ENCODE measurements at regions not wholly inside any gene's neighbourhood (a gene's known extent, or its start where the extent isn't known, plus 50 kb on each side); places are given as distances from the start of the nearest gene placed in this dataset.

- Histone ChIP-seq H3K27ac (no peak overlapping the region), H3K4me3 (replicated peaks in 1 of 3) (no peak overlapping the region), H3K4me1 (no peaks in the 10 kb centered on the region), H3K9me3 (no peaks in the 10 kb centered on the region), H3K36me3 (no peaks in the 10 kb centered on the region), H3K27me3 (no peaks in the 10 kb centered on the region)
- no peak for DNase-seq
- WGBS, 2 donors, result 90 to 92% methylated on average over 7 of the region's 7 CpGs
- intact Hi-C loops (cut with DNase I), result no loop called here
- TF ChIP-seq POLR2A (IDR thresholded peaks at IDR 0.05) (no peak), CTCF (IDR thresholded peaks at IDR 0.05) (no peak)
Observed at GRCh38 chr12:115085594-115085993, 401.6 kb upstream of the TBX3 start.

GRCh38 chr12:115079760-115080159 is 395.8 kb upstream of the TBX3 start:
- no peak for DNase-seq
- Histone ChIP-seq H3K4me1 (no peaks in the 10 kb centered on the region), H3K9me3 (no peaks in the 10 kb centered on the region), H3K27me3 (no peaks in the 10 kb centered on the region), H3K27ac (no peak overlapping the region), H3K36me3 (no peaks in the 10 kb centered on the region), H3K4me3 (replicated peaks in 1 of 3) (no peak overlapping the region)
- 74 to 78% methylated on average over 4 of the region's 4 CpGs for WGBS, 2 donors
- TF ChIP-seq POLR2A (IDR thresholded peaks at IDR 0.05) (no peak), CTCF (IDR thresholded peaks at IDR 0.05) (no peak)
- intact Hi-C loops (cut with DNase I), result no loop called here

- no peaks in the 10 kb centered on the region for H3K4me1 ChIP-seq
- H3K27ac ChIP-seq, result no peak overlapping the region
- DNase-seq, result no peak
- intact Hi-C loops (cut with DNase I), result no loop called here
- no peak for TF ChIP-seq CTCF (IDR thresholded peaks at IDR 0.05)
- no peak overlapping the region for H3K4me3 ChIP-seq (replicated peaks in 1 of 3)
- WGBS, 2 donors, result 57 to 70% methylated on average over 6 of the region's 6 CpGs
- H3K9me3 ChIP-seq, result no peaks in the 10 kb centered on the region
- no peaks in the 10 kb centered on the region for H3K27me3 ChIP-seq
- H3K36me3 ChIP-seq, result no peaks in the 10 kb centered on the region
Observed at GRCh38 chr12:115078990-115079389, 395.0 kb upstream of the TBX3 start.

- 88% methylated on average over 4 of the region's 4 CpGs for WGBS, 2 donors
- intact Hi-C loops (cut with DNase I), result no loop called here
- TF ChIP-seq CTCF (IDR thresholded peaks at IDR 0.05) (no peak), POLR2A (IDR thresholded peaks at IDR 0.05) (no peak)
Observed at GRCh38 chr12:115078334-115078733, 394.4 kb upstream of the TBX3 start.

GRCh38 chr12:115075552-115076170 is 391.7 kb upstream of the TBX3 start:
- Histone ChIP-seq H3K27ac (no peak overlapping the region), H3K9me3 (no peaks in the 10 kb centered on the region), H3K36me3 (no peaks in the 10 kb centered on the region), H3K27me3 (no peaks in the 10 kb centered on the region), H3K4me3 (replicated peaks in 1 of 3) (no peak overlapping the region), H3K4me1 (no peaks in the 10 kb centered on the region)
- no peak for DNase-seq
- WGBS, 2 donors, result 76 to 78% methylated on average over 3 of the region's 3 CpGs
- intact Hi-C loops (cut with DNase I), result no loop called here
- TF ChIP-seq CTCF (IDR thresholded peaks at IDR 0.05) (no peak), POLR2A (IDR thresholded peaks at IDR 0.05) (no peak)

More at GRCh38 chr12:115078334-115078733, 394.4 kb upstream of the TBX3 start:
- no peaks in the 10 kb centered on the region for H3K36me3 ChIP-seq
- H3K27ac ChIP-seq, result no peak overlapping the region
- H3K9me3 ChIP-seq, result no peaks in the 10 kb centered on the region
- no peaks in the 10 kb centered on the region for H3K27me3 ChIP-seq
- H3K4me3 ChIP-seq (replicated peaks in 1 of 3), result no peak overlapping the region
- H3K4me1 ChIP-seq, result no peaks in the 10 kb centered on the region
- no peak for DNase-seq

All from thyroid gland (tissue), 4 donors.